NK-92 treated with Interleukin-12 subunit alpha and Interleukin-12 subunit beta, amount 100 ng/mL, for 24 hours (cell line): ENCODE measurements at regions not wholly inside any gene's neighbourhood (a gene's known extent, or its start where the extent isn't known, plus 50 kb on each side); places are given as distances from the start of the nearest gene placed in this dataset.
"Not testable (repeated sequence)": the region's sequence is repeated elsewhere in the genome, so short reads cannot be mapped to it uniquely, and the experiment has no call there.

ENCODE experiments used
- DNase-seq: peaks from one replicate; lab custom pipeline; 2025; lab: John Stamatoyannopoulos, UW

DNA sequence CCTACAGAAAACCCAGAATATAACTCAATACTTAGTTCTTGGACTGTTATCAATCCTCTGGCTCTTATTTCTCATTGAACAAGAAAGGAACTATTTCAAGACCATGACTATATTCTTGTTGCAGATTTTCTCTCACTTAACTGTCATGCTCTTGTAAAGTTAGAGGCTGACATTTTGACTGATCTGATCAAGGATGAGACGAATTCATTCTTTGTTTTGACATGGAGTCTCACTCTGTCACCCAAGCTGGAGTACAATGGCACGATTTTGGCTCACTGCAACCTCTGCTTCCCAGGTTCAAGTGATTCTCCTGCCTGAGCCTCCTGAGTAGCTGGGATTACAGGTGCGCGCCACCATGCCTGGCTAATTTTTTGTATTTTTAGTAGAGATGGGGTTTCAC is 367.9 kb upstream of the SEMA3C start:
- DNase-seq: not testable (repeated sequence)

DNA sequence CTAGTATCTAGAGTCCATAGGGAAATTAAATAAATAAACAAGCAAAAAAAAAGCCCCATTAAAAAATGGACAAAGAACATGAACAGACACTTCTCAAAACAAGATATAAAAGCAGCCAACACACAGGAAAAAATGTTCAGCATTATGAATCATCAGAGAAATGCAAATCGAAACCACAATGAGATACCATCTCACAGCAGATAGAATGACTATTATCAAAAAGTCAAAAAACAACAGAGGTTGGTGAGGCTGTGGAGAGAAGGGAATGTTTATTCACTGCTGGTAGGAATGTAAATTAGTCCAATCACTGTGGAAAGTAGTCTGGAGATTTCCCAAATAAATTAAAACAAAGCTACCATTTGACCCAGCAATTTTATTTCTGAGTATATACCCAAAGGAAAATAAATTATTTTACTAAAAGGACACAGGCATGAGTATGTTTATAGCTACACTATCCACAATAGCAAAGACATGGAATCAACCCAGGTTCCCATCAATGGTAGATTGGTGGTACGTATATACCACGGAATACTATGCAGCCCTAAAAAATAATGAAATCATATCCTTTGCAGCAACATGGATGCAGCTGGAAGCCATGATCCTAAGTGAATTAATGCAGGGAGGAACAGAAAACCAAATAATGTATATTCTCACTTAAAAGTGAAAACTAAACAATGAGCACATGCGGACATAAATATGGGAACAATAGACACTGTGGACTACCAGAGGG is 366.5 kb upstream of the SEMA3C start:
- no peak for DNase-seq

DNA sequence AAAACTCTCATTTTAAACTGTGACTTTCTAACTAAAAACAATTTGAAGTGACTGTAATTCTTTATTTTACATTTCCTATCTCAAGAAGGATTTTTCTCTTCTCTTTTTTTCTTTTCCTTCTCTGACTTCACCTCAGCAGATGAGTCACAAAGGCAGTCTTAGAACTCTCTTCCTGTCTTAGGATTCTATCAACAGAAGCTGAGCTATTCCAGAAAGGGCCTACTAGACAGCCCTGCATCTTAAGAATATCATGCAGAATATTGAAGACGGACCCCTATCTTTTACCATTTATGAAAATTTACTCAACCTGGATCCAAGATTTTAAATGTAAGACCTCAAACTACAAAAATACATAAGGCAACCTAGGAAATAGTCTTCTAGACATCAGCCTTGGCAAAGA is 365.7 kb upstream of the SEMA3C start:
- no peak for DNase-seq

DNA sequence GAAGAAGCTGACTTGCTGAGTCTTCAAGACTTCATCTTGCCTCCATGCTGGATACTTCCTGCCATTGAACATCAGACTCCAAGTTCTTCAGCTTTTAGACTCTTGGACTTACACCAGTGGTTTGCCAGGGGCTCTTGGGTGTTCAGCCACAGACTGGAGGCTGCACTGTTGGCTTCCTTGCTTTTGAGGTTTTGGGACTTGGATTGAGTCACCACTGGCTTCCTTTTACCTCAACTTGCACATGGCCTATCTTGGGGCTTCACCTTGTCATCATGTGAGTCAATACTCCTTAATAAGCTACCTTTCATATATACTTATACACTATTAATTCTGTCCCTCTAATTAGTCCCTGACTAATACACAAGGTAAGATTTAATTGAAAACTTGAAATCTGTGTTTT is 361.7 kb upstream of the SEMA3C start:
- DNase-seq: no peak

DNA sequence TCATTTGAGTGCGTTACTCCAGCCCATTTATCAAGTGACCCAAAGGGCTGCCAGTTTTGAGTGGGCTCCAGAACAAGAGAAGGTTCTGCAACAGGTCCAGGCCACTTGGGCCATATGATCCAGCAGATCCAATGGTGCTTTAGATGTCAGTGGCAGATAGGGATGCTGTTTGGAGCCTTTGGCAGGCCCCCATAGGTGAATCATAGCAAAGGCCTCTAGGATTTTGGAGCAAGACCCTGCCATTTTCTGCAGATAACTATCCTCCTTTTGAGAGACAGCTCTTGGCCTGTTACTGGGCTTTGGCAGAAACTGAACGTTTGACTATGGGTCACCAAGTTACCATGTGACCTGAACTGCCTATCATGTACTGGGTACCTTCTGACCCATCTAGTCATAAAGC is 358.8 kb upstream of the SEMA3C start:
- no peak for DNase-seq

DNA sequence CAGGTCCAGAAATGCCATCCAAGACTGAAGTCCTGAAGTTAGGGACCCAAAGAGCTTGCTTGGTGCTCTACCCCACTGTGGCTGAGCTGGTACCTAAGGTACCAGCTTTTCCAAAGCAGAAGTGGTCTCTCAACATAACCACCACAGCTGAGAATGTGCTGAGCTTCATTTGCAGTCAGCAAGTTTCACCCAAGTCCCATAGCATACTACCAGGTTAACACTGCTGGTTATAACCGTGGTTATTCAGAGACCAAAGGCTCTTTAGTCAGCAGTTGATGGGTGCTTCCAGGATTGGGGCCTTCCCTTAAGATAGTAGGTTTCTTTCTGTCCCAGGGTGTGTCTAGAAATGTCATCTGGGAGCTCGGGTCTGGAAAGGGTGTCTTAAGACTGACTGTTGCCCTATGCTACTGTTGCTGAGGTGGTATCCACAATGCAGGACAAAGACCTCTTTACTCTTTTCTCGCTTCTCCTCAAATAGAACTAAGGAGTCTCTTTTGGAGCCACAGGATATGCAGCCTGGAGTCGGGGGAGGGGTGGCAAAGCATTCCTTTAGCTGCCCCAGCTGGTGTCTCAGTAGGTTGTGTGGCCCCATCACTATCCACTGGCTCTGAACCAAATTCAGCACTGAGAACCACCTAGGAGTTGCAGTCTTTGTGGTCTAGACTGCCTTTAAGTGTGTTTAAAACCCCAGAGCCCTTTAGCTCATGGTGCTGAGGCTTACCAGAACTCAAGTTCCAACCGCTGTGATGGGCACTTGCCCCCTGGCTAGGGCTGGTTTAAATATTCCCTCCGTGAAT is 354.9 kb upstream of the SEMA3C start:
- DNase-seq: no peak

DNA sequence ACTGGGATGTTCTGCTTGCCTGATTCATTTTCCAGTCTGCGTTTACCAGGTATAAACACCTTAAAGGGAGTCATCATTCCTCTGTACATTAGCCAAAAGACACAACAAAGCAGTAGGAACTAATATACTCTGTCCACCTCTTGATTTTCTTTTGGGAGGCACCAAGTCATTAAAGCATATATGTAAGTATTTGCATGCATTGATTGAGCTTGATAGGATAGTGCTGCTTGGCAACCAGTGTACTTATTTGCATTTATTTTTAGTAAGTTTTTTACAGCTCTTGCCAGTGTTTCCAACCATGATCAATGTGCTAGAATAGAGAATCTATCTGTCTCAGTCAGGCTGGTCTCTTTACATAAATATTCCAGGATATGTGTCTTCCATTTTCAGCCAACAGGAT is 353.3 kb upstream of the SEMA3C start:
- DNase-seq: no peak

DNA sequence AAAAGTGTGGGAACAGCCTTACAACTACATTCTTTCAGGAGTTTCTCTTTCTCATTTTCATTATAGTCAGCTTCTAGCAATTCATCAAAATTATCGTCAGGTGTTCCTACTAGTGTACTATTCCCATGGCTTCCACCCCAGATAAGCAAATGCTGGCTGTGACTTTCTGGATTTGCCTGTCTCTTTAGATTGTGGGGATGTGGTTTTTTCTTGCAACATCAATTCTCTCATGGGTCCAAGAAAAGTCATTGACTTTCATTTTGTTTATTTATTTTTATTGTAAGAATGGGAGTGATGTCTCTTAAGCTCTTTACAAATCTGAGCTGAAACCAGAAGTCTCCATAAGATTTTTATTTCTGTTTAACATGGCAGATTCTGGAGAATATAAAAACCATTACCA is 349.7 kb upstream of the SEMA3C start:
- DNase-seq: no peak

DNA sequence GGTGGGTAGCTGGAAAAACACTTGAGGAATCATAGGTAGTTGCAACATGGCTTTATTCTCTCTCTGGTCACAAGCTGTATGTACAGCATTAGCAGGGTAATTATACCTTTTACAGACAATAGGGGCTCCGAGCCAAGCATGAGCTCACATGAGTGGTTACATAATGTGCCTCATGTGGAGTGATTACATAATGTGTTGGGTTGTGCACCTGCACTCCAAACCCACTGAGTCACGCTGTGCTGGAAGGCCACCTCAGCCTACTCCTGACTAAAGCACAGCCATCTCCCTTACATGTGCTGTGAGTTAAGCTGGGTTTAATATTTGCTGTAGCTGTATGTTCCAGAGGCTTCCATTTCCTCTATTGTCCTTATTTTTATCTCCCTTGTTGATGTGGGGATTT is 348.7 kb upstream of the SEMA3C start:
- DNase-seq: no peak

DNA sequence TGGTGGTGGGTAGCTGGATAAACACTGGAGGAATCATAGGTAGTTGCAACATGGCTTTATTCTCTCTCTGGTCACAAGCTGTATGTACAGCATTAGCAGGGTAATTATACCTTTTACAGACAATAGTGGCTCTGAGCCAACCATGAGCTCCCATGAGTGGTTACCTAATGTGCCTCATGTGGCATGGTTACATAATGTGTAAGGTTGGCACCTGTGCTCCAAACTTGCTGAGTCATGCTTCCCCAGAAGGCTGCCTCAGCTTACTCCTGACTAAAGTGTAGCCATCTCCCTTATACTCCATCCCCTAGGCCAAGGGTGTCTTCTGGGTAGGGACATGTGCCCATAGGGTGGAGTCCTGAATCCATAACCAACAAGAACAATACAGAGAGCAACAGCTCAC is 345.3 kb upstream of the SEMA3C start:
- DNase-seq: no peak

DNA sequence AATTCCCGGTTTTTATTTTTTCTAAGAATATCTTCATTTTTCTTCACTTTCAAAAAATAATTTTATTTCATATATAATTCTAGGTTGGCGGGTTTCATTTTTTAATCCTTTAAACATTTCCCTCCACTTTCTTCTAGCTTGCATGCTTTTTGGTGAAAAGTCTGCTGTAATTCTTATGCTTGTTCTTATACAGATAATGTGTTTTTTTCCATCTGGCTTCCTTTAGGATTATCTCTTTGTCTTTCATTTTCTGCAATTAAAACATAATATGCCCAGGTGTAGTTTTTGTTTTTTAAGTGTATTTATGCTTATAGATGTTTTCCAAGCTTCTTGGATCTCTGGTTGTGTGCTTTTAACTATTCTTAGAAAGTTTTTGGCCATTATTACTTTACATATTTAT is 341.3 kb upstream of the SEMA3C start:
- no peak for DNase-seq

DNA sequence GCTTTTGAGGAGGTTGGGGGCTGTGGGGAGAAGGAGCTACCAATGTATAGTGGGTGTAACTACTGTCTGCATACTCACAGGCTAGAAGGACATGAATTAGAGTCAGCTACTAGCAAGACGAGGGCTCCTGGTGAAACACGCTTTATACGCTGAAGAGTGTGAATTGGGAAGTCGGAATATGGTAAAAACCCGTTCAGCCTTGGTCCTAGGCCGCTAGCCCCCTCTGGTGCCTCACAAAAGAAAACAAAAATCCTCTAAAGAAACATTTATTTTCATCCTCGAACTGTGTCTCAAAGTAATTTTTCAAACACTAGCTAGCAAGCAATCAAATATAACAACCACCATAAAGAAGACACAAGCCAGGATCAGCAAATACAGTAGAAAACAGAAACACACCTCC is 338.1 kb upstream of the SEMA3C start:
- no peak for DNase-seq

DNA sequence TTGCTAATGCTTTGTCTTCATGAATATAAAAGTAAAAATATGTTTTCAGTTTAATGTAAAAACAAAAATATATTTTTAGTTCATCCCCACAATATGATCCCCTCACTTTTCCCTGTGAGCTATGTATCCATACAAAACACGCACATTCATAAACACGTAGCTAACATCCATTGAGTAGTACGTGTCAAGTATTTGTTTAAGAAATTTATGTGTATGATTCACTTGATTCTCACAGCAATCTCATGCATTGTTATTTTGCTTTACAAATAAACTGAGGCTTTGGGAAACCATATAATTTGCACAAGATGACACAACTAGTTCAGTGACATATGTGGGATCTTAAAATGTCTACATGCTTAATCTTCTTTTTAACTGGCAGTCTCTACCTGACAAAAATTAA is 329.6 kb upstream of the SEMA3C start:
- no peak for DNase-seq

DNA sequence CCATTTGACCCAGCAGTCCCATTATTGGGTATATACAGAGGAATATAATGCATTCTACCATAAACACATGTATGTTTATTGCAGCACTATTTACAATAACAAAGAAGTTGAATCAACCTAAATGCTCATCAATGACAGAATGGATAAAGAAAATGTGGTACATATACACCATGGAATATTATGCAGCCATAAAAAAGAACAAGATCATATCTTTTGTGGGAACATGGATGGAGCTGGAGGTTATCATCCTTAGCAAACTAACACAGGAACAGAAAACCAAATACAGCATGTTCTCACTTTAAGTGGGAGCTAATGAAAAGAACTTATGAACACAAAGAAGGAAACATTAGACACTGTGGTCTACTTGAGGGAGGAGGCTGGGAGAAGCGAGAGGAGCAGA is 328.5 kb upstream of the SEMA3C start:
- not testable (repeated sequence) for DNase-seq

DNA sequence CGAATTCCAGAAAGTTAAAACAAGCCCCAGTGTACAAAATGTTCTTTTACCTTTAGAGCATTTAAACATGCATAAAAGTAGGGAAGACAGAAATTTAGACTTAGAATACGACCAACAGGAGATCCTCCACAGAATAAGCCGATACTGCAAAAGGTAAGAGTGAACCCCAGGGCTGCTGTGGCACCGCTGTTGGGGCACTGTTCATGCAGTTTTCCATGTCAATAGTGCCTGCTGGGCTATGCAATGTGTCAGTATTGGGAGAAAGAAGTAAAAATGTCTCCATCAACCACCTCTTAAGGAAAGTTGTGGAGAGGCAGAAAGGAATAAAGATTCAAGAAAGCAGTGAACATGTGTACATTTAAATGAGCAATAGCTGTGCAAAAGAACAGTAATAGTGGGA is 326.5 kb upstream of the SEMA3C start:
- no peak for DNase-seq

DNA sequence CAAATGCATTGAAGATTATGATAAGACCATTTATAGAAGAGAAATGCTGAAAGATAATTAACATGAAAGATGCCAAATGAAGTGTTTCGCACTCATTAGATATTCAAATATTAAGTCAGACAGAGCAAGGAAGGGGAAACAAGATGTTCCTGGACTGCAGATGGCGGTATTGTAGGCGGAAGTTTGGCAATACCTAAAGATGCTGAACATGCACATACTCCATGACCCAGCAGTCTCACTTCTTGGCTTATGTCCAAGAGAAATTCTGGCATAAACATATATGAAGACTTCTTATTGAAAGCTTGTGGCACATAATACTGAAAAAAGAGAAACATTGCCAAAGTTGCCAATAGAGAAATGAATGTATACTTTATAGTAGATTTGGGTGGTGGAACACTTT is 325.4 kb upstream of the SEMA3C start:
- DNase-seq: no peak

DNA sequence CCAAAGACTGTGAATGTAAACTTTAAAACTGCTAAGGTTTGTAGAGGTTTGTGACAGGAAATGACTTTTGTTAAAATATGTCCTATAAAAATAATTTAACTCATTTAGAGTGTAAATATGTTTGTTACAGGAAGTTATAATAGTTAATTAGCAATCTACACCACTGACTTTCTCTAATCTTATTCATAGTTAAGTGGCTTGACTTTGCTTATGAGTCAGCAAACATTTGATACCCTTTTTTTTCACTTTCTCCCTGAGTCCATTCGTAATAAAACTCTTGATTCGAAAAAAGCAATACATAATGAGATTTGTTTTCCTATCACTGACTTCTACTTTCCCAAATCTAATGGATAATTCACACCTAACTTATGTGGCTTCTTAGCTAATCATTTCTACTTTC is 317.7 kb upstream of the SEMA3C start:
- no peak for DNase-seq

DNA sequence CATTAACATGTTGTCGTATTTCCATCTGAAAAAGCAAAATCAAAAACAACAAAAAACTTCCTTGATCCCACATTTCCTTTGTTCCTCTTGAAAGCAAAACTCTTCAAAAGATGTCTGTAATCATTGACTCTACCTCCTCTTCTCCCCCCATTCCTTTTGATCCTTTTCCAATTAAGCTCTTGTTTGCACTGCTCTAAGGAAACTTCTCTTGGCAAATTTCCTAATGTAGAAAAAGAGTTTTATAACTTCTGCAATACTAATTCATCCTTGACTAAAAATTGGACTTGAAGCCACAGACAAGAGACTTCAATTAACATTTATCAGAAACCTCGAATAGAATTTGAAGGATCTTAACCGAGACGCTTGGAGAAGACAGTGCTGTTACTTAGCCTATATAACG is 317.1 kb upstream of the SEMA3C start:
- no peak for DNase-seq

DNA sequence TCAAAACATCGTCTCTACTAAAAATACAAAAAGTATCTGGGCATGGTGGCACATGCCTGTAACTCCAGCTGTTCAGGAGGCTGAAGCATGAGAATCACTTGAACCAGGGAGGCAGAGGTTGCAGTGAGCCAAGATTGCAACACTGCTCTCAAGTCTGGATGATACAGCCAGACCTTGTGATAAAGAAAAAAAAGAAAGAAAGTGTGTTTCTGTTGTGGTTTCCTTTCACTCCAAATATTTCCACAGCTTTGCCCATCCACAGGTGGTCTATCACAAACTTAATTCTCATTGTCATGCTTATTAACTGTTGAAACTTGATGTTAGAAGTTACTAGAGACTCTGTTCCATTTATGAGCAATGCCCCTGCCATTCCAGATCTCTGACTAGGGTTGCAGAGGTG is 316.0 kb upstream of the SEMA3C start:
- DNase-seq: no peak

DNA sequence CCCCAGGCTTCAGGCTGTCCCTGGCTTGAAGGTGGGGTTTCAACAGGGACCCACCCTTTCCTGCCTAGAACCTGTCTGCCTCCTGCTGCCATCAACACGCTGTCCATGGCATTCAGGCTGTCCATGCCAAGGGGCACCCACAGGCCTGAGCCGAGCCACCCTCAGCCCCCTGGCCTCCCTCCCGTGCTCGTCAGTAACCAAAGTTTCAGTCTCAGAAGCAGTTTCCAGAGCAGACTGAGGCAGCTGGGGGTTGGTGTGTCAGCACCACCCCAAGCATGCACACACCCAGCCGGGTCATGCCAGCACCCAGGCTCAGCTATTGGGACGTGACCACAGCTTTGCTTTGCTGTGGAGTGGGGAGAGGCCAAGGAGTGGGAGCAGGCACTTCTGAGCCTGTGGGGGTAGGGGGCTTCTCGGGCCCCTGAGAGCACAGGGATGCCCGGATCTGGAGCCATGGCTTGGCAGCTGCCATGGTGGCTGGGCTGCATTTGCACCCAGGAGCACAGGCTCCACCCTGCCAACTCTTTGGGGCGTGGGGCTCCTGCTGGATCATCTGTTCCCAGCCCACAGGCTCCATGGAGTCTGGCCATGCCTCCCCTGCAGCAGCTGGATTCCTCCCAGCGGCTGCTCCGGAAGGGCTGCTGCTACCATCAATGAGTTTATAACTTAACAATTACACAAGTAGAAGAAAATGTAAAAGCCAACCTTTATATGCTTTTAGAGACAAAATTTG is 314.5 kb upstream of the SEMA3C start:
- DNase-seq: no peak

DNA sequence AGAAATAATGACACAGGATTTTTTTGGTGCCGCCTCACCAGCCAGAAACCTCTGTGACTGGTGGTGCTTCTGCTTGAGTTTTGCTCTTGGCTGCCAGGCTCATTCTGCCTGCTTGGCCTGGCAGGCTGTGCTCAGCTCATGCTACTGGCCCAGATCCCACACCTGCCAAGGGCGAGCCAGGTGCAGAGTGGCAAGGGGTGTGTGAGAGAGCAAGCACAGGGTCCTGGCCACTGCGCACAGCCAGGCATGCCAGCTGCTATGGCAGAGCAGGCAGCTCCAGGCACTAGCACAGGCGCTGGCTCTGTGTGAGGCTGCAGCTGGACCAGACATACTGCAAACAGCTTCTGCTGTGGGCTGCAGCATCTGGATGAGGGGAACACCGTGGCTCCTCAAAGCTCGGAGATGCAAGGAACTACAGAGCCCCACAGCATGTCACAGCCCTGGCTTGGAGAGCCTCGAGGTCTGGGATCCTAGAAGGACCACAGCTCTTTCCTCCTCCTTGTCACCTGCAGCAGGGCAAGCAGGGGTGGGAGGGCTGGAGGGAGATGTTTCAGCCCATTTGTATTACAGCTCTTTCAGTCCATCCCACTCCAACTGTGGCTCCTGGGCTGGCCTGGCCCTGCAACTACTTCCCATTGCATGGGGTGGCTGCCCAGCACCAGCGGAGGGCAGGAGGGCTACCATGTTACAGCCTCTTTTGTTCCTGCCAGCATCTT is 313.4 kb upstream of the SEMA3C start:
- DNase-seq: no peak

DNA sequence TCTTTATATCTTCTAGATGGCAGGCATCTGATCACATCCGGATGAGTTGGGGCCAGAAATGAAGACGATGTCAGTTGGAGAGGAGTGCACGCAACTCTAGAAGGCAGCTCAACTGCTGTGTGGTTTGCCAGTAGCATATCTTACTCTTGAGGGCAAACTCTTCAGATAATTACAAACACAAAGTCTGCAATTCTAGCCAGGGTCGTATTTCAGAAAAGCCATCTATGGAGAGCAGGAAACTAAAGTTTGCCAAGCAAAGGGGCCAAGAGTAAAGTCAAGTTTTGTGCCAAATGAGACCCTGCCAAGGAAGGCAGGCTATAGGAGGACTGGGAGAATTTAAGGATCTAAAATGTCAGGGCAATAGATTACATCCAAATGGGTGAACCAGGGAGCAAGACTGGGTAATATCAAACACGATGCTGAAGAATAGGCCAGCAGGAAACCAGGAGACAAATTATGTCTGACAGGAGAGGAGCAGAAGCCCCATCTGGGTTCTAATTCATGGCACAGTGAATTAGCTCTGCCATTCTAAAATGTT is 312.5 kb upstream of the SEMA3C start:
- no peak for DNase-seq
